SH-SY5Y (cell line): ENCODE measurements at regions not wholly inside any gene's neighbourhood (a gene's known extent, or its start where the extent isn't known, plus 50 kb on each side); places are given as distances from the start of the nearest gene placed in this dataset.

ENCODE experiments used
- GATA2 ChIP-seq: IDR thresholded peaks from 2 replicates; pipeline ENCODE4 v1.6.1; 2011; ENCODE audit warnings: mild to moderate bottlenecking, low read depth, low read length
- GATA3 ChIP-seq: IDR thresholded peaks from 2 replicates; pipeline ENCODE4 v1.6.1; 2011; ENCODE audit warnings: low read depth, mild to moderate bottlenecking, low read length, moderate library complexity

DNA sequence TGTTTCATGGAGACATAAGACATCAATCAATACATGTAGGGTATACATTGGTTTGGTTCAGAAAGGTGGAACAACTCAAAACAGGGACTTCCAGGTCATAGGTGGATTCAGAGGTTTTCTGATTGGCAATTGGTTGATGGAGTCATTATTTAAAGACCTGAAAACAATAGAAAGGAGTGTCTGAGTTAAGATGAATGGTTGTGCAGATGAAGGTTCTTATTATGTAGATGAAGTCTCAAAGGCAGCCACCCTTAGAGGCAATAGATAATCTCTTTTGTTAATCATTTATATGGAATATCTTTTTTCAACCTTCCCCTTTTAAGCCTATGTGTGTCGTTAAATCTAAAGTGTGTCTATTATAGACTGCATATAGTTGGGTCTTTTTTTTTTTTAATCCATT lies 67.8 kb upstream of the LYPLAL1 start:
- TF ChIP-seq GATA3 (no peak), GATA2 (no peak)
